T1000 (cell line): ENCODE measurements at regions not wholly inside any gene's neighbourhood (a gene's known extent, or its start where the extent isn't known, plus 50 kb on each side); places are given as distances from the start of the nearest gene placed in this dataset.

Experiments
- DNase-seq: peaks from one replicate; lab custom pipeline; 2025; ENCODE audit warnings: mixed read lengths; lab: John Stamatoyannopoulos, UW

- no peak for DNase-seq
Observed at GRCh38 chr2:221345516-221345915, 226.6 kb downstream of the EPHA4 start.

DNA sequence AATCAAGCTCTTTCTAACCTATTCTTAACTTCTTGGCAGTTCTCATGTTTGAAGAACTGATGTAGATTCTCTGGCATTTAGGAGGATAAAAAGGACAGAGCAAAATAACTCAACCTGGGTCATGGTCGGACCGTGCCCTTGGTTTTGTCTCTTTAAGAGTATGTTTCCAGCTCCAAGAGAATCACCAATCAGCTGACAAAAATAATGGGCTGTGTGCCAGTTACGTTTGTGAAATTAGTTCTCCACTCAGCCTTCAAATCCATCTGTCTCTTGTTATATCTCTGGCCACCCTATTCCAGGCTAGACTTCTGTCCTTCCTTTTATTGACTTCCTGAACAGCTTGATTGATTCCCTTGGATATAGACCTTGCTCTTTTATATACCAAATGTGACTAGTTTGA lies 225.7 kb downstream of the EPHA4 start:
- DNase-seq, result no peak

DNA sequence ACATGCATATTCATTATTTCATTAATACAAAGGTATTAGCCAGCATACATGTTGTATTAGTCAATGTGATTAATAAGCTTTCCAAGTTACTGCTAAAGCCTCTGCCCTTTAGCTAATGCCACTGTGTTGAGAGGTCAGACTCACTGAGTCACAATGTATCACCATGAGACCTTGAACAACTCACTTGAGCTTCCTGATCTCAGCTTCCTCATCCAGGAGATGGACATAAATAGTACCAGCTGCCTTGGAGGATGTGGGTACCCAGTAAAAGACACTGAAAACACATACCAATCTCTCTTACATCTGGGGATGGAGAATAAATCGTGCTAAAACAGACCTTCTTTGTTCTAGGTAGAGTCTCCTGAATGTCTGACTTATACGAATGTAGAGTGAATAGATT lies 224.6 kb downstream of the EPHA4 start:
- DNase-seq, result no peak

DNA sequence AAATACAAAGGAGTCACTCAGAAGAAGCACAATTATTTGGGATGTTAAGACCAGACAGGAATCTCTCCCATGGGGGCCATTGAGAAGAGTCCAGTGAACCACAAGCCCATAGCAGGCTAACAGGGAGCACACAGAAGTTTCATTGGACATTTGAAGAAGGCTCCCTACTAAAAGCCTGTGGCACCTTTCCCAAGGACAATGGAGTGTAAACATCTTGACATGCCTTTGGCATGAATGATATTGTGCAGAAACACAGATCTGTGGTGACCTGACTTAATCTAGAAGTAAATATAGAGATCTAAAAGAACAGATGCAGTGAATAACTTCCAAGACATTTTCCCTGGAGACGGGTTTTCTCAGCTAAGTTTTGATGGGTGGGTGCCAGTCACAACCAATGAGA lies 221.5 kb downstream of the EPHA4 start:
- no peak for DNase-seq

DNA sequence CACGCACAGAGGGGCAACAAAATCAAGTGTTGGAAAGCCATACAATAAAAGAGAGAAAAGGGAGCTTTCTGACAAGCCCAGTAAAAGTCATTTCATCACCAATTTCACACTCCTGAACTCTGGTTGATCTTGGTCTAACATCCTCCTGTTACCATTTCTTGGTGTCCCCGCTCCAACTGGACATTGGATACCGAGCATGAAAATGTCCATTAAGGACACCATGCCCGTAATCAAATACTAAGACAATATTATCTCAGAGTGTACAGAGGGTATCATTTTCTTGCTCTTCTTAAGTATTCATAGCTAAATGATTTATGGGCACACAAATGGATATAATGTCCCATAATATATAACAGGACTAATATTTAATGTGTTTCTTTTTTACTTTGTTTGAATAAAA lies 218.9 kb downstream of the EPHA4 start:
- DNase-seq, result no peak

DNA sequence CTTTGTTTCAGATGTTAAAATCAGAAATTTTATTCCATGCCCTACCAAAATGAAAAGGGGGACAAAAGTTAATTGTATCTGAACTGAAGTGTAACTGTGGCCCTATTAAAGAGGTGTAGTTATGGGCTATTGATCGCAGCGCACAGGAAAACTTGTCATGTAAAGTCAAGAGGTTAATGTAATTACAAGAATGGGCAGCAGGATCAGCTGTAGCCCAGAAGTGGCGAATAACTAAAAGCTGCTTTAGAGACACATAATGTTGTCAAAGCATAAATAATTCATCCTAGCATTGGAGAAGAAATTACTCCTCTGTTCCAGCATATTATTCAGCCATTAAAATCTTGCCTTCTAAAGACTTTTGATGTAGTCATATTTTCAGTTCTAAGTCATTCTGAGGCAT lies 211.8 kb downstream of the EPHA4 start:
- no peak for DNase-seq

DNA sequence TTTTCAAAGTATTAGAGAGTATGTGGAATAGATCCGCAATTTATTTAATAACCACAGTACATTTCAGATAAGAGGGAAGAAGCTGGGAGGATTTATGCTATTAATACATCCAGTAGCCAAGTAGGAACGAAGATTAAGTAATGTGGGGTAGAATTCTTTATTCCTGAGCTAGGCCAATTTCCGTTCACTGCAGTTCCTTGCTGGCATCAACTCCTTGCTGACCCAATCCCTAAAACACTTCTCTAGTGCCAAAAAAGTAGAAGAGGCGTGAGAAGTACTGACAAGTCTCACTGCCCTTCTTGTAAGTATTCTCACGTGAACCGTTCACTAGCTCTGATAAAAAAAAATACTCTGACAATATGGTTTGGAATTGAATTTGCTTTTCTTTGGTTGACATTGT lies 211.4 kb downstream of the EPHA4 start:
- DNase-seq, result no peak

- DNase-seq, result no peak
Observed at GRCh38 chr2:221361633-221362032, 210.5 kb downstream of the EPHA4 start.

DNA sequence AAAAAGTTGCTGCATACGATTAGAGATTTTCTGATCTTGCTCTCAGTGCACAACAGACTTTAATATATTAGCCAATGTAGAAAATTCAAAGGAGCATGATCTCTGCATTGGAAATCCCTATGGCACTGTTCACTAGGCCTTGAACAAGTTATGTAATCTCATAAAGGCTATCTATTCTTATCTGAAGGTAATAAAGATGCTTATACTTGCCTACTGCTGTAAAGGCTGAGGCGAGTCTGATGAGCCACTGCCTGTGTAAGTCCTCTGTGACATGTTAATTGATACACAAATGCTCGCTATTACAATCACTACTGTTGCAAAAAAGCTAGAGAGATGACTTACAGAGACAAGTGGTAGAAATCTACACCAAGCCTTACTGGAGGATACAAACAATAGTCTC lies 207.4 kb downstream of the EPHA4 start:
- DNase-seq, result no peak
